CD4-positive, alpha-beta T cell treated with Interferon alpha-2 for 1 hour (primary cell): ENCODE measurements at regions not wholly inside any gene's neighbourhood (a gene's known extent, or its start where the extent isn't known, plus 50 kb on each side); places are given as distances from the start of the nearest gene placed in this dataset.
"Not testable (repeated sequence)": the region's sequence is repeated elsewhere in the genome, so short reads cannot be mapped to it uniquely, and the experiment has no call there.

Experiments
- DNase-seq, 2 donors: peaks; one replicate each; pipeline ENCODE4 v3.0.0-alpha.2; 2020 to 2022

DNA sequence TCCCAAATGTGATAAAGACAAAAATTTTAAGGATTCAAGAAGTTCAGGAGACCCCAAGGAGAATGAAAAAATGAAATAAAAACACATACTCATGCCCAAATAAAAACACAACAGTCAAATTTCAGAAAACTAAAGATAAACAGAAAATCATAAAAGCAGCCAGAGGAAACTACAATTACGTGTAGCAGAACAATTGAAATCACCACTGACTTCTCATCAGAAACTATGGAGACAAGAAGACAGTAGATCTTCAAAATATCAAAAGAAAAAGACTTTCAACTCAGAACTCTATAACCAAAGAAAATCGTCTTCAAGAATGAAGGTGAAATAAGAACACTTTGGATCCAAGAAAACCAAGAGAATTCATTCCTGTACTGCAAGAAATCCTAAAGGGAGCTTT, 54.9 kb downstream of the DIO3 start:
- DNase-seq = no peak

DNA sequence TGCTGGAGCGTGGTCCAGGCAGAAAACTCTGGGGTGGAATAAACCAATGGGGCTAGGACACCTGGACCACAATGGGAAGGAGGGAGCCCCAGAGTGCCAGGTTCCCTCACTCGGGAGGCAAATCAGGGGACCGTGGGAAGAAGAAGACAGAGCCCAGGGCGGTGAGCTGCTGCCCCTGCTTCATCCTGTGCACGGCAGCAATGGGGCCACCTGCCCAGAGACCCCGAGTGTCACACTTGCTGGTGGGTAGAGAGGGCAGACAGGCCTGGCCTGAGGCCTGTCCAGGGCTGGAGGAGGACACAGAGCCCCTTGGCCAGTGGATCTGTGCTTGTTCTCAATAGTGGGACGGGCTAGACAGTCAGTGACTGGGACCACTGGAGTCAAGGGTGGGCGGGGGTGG, 58.2 kb downstream of the DIO3 start:
- no peak for DNase-seq

DNA sequence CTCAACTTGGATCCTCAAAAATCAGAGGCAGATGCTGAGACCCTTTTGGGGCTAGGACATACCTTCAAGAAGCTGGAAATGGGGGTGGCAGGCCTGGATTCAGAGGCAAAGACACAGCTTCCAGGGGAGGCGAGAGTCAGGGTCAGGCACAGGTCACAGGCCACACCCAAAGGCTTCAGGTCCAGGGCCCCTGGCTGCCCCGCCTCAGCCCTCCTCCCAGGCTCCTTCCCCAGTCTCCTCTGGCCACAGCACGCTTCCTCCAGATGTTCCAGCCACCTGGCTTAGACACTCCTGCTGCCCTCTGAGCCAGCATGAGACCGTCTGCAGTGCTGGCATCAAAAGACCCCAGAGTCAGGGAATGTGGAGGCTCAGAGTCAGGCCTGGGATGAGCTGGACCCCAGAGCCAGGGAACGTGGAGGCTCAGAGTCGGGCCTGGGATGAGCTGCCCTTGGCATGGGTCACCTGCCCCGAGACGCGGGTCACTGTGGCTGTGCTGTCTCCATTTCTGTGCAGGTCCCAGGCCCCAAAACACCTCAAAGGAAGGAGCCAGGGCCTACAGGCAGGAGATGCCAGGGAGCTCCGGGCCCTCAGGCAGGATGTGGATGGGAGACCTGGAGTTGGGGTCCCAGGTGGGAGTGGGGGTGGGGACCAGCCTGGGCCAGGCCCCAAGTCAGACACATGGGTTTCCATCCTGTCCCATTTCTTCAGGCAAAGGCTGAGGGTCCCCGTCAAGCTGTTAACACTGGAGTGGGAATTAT, 58.9 kb downstream of the DIO3 start:
- no peak for DNase-seq

DNA sequence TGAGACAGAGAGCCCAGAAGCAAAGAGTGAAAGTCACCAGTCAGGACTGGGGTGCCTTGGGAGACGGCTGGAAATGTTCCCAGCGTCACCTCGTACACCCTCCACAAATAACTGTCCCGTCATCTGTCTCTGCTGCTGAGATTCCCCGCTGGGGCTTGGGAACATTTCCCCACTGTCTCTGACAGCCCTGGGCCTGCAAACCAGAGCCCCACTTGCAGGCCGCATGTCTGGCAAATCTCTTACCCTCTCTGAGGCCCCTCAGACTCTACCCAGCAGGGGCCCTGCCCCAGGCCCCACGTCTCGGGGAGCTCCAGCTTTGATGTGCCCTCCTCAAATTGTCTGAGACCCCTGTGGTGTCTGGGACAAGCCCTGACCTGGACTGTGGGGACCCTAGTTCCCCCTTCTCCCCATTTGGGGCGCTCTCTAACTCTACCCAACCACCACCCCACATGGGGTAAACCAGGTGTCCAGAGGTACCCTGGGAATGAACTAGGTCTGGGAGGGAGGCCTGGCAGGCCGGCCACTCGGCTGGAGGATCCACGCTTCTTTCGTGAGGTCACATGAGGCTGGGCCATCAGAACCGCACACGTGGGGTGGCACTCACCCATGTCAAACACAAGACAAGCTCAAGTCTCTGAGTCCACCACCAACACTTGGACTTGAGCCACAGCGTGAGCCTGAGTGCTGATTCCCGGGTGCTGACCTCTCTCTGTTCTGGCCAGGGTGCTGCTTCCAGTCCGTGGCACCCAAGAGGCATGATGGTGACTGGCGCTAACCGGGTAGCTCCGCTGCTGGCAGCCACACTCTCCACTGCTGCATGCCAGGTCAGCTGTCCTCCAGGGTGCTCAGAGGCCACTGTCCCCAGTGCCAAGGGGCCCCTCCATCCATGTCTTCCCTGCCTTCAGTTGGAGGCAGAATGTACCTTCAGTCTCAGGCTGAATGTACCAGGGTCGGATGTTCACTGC, 59.8 kb downstream of the DIO3 start:
- no peak for DNase-seq

DNA sequence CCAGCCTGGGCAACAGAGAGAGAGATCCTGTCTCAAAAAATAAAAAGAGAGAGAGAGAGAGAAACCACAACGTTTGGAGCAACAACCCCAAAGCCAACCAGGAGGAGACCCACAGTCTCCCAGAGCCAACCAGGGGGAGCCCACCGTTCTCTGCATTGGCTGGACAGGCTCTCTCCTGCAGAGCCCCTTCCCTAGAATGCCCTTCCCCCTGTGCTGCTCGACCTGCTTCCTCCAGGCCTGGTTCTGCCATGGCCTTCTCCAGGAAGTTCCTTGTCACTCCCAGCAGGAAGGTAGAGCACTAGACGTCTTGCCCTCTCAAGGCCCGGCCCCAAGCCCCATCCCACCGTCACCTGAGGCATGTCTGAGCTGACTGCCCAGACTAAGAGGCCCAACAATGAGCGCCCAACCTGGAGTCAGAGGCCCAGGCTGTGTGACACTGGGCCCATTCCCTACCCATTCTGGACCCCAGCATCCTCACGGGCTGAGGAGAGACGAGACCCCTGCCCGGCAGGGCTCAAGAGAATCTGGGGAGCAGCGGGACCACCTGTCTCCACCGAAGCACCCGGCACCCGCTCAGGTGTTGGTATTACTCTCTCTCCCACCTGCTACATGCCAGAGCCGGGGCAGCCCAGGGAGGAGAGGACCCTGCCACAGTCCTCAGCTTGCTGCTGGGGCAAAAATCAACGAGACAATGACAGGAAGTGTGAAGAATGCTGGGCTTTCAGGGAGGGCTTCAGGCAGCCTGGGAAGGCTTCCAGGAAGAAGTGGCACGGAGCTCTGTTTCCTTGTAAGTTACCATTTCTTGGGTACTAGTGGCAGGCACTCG, 61.2 kb downstream of the DIO3 start:
- no peak for DNase-seq

DNA sequence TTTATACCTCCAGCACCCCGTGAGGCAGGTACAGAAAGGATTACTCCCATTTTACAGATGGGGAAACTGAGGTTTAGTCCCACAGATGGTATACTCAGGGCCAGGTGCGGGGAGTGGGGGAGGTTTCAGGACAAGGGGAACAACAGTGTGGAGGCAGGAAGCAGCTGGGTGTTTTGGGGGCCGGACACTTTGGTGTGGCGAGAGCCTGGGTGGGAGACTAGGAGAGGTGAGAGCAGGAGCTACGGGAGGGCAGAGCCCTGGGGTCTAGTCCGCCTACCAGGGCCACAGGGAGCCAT, 61.7 kb downstream of the DIO3 start:
- no peak for DNase-seq

DNA sequence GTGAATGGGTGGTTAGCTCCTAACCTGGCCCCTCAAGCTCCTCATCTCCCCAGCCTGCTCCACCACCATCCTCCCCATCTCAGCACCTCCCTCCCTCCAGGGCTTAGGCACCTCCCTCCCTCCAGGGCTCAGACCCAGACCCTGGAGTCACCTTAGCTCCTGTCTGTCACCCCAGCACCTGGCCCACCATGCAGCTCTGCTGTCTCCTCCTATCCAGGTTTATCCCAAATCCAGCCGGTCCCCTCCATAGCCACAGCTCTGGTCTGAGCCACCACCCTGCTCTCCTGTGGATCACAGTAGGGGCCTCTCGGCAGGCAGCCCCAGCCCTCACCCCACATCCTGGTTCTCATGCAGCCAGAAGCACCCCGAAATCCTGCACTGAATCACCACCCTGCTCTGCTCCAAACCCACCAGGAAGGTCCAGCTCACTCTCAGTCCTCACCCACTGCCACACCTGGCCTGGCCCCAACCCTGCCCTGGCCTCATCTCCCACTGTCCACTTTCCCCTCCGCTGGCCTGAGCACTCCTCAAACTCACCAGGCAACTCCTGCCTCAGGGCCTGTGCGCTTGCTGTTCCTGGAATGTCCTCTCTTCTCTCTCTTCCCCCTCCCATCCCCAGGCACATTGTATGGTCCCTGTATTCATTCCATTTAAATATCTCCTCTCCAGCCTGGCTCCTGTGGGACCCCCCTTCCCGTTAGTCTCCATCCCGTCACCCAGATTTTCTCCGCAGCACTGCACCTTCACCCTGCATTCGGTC, 62.6 kb downstream of the DIO3 start:
- DNase-seq = no peak

DNA sequence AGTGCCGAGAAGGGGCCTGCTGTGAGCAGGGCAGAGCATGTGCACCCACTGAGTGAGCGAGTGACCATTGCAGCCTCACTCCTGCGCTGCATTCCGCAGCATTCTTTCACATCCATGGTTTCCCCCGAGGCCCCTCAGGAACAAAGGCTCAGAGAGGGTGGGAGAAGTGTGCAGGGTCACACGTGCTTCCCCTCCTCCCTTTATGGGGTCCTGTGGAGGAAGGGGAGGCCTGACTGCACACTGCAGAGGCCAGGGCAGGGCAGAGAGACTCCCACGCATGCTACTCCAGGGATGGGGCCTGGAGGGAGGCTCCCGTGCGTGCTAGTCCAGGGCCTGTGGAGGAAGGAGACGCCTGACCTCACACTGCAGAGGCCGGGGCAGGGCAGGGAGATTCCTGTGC, 63.2 kb downstream of the DIO3 start:
- DNase-seq = no peak

DNA sequence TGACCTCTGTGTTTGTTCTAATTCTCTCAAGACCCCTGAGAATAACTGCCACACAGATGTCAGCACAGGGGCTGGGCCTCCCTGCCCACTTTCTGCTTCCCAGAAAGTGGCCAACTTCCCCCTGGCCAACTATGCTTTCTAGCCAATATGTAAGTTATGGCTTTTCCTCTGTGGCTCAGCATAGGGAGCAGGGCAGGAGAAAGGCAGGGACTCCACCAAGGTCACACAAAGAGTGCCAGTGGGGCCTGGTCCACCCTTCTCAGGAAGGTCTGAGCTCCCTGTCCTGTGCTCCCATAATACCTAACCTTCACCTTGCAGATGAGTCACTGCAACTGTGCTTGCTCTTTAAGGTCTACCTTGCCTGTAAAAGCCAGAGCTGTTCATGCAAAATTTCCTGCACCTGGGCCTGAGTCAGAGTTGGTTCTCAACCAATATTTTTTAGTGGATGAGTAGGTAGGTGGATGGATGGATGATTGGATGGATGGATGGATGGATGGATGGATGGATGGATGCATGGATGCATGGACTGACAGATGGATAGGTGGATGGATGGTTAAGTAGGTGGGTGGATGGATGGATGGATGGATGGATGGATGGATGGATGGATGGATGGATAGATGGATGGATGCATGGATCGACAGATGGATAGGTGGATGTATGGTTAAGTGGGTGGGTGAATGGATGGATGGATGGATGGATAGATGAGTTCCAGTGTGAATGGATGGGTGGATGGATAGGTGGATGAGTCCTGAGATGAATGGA, 64.2 kb downstream of the DIO3 start:
- no peak for DNase-seq

DNA sequence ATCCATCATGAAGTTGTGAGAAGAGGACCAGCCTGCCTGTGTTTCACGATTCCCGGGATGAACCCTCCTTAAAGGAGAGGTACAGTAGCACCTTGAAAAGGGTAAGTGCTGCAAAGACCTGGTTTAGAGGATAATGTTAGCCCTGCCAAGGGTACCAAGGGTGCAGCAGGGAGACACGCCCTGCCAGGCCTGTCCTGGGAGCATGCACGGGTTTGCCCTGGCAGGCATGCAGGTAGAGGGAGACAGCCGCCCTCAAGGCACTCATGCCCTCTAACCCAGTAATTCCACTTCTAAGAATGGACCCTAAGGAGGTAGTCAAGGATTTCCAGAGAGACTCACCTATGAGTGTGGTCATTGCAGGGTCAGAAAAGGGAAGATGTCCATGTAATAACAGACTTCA, 65.0 kb downstream of the DIO3 start:
- DNase-seq = no peak

DNA sequence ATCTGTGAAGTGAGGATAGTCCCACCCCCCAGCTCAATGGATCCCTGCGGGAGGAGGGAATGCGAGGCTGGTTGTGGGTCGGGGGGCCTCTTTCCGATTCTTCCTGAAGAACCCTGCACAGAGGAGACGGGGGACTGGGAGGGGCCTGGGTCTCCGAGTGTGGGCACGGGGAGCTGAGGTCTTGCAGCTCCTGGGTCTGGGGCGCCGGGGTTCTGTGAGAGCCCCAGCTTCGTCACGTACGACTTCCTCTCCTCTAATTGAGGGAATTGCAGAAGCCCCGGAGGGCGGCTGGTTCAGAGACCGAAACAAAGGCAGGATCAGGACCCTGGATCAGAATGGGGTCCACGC, 66.6 kb downstream of the DIO3 start:
- DNase-seq = no peak

DNA sequence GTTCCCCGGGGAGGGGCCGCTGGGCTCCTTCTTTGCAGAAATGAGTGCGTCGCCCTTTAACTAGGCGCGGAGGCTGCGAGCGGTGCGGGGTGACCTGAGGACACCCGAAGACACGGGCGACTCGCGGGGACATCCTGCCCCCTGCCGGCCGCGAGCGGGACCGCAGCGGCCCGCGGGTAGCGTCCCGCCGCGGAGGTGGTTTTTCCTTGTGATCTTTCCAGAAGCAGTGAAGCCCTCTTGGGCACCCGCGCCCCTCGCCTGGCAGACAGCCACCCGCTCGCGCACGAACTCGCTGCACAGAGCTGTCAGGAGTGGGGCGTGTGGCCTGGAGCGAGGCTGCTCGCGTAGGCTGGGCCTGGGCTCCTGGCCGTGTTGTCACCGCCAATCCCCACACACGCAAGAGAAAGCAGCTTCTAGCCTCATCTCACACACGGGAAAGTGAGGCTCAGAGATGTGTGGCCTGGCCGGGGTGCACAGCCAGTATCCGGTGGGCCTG, 67.2 kb downstream of the DIO3 start:
- DNase-seq = peak; percentile 60 to 72

DNA sequence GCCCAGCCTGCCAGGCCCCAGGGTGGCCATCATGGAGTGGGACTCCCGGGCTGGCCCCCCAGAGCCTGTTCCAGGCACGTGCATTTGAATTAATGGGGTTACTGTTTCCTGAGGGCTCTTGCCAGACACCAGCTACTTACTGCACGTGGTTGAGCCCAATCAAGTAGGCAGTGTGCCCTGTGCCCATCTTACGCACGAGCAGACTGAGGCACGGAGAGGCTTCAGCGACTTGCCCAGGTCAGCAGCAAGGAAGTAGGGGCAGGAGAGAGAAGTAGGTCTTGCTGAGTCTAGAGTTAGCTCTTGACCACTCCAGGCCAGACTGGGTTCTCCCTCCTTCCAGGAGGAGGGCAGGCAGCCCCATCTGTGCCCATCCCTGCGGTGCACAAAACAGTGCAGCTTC, 67.7 kb downstream of the DIO3 start:
- no peak for DNase-seq

DNA sequence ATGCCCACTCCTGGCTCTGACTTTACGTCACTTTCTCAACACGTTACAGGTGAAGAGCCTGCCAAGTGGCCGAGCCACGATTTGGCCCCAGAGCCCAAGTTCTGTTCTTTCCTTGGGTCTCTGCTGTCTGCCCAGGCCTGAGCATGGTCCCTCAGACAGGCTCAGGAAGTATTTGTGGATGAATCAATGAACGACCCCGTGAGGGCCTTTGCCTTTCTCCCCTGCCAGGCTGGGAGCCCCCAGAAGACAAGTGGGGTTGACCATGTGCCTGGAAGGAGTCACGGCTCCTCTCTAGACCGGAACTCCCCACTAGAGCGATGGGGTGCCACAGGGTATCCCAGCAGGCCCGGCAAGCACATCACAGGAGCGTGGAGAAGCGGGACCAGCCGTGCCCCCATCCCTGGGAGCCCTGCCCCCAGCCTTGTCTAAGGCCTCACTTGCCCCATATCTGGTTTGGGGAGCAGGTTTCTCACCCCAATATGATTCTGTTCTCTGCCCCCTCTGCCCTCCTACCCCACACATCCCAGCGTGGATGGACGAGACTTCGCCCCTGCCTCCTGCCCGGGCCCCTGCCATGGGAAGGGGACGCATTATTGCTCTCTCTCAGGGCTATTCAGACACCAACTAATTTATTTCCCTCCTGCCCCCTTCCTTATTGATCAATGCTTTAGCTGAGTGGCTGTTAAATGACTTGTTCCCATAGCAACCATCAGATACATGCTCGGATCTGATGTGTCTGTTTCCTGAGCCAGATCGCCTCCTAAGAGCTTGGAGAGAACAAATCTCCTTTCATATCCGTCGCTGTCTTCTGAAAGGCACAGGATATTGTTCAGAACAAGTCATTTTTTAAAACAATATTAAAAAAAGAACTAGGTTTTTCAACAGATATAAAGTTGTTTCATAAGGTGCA, 69.0 kb downstream of the DIO3 start:
- no peak for DNase-seq

DNA sequence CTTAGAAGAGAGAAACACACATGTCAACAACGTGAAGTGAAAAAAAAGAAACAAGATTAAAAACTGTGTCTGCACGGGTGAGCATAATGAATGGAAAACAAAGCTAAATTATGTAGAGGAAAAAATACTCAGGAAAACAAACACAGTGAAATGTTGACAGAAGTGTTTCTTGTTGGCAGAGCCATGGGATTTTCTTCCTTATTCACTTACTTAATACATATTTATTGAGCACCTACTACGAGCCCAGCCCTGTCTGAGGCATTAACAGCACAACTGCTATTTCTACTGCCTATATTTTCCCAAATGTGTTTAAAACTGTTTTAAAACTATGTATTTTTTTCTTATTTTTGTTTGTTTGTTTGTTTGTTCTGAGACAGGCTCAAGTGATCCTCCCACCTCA, 69.9 kb downstream of the DIO3 start:
- DNase-seq = no peak

DNA sequence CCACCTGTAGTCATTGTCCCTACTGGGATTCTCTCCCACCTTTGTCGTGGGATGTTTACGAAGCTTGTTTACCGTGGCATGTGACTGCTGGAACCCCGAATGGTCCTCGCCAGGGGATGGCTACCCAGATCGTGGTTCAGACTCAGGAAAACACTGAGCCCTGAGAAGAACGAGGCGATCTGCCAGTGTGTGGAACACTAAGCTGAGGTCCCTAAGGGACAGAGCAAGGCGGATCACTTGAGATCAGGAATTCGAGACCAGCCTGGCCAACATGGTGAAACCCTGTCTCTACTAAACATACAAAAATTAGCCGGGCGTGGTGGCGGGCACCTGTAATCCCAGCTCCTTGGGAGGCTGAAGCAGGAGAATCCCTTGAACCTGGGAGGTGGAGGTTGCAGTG, 70.7 kb downstream of the DIO3 start:
- DNase-seq = not testable (repeated sequence)

DNA sequence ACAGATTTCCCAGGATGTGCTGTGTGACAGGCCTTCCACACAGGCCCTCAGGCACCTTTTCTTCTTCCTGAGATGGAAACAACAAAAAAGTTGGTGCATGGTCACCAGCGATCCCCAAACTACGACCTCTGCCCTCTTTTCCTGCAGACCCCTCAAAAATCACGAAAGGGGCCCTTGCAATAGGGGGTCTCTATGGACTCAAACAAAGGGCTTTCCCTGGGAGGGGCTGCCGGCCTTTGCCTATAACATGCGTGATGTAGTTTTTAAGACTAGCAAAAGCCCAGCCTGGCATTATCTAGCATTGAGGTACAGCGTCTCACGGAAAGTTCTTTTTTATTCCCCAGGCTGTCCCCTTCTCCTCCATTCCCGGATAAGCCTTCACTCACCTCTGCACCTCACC, 71.2 kb downstream of the DIO3 start:
- DNase-seq = no peak

DNA sequence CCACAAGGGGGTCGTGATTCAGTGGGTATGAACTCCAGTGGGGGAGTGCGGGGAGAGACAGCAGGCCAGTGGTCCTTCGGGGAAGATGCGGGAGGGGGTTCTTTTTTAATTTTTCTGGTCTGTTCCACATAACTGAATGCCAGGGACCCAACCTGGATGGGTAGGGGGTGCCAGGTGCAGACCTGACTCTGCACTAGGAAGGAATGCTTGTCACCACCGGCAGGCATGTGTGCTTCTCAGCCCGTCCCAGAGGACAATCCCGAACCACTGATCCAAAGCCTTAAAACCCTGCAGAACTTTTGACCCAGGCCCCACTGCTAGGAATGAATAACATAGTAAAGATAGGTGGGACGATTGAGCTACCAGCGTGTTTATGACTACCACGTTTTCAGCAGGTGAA, 72.0 kb downstream of the DIO3 start:
- DNase-seq = no peak

DNA sequence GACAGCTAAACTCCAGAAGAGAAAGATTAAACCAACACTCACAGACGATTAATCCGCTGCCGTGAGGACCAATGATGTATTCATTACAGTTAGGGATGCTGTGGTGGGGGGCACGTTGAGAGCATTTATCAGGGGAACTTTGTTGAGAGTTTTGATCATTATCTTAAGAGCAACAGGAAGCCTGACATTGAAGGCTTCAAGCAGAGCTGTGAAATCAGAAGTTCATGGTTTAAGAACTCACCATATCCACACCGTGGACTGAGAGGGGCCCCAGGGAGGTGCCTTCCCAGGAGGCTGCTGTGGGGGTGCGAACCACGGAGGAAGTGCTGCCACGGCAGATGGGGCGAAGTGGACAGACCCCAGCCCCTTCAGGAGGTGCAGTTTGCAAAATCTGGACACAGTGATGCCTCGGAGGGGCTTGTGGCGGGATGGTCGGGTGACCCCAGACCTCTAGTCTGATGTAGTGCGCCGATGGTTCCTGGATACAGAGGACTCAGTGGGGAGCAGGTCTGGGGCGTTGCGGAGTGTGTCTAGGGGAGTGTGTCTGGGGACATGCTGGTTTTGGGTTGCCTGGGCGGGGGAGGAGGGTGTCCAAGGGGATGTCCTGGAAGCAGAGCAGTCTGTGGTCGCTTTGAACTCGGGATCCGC, 73.0 kb downstream of the DIO3 start:
- no peak for DNase-seq
